Keratinocyte (primary cell): ENCODE measurements at regions not wholly inside any gene's neighbourhood (a gene's known extent, or its start where the extent isn't known, plus 50 kb on each side); places are given as distances from the start of the nearest gene placed in this dataset.

ENCODE experiments used
- CTCF ChIP-seq, 3 experiments: IDR thresholded peaks in 1 of 3; conservative IDR thresholded peaks in 1 of 3; optimal IDR thresholded peaks in 1 of 3; 2 replicates in 2 of 3; 3 replicates in 1 of 3; pipeline versions ENCODE3 to v1.5.1; 2011; ENCODE audit warnings: low read length in 3 of 3, mild to moderate bottlenecking in 3 of 3, moderate library complexity in 2 of 3, control low read depth in 1 of 3, inconsistent platforms in 1 of 3; ENCODE audit not compliant: insufficient read depth in 2 of 3; ENCODE audit errors: extremely low read depth in 1 of 3
- EZH2 ChIP-seq: IDR thresholded peaks from one replicate; pipeline ENCODE4 v1.6.1; 2012; ENCODE audit warnings: inconsistent platforms, mild to moderate bottlenecking, low read length, moderate library complexity

DNA sequence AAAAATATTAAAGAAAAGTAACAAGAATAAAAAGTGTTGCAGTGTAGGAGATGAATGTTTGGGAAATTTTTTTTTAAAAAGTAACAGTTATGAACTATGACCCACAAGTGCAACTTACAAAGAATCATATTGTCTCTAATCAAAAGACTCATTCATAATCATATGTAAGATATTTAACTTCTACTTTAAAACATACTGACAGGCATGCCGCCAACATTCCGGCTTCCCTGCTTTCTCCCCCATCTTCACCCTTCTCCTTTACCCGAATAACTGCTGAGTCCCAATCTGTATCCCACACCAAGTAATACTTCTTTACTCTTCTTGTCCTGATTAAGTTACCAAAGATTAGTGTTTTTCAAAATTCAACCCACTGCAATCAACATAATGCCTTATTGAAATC lies 598.8 kb upstream of the FRG1 start:
- no peak for TF ChIP-seq CTCF (optimal IDR thresholded peaks at IDR 0.05 in 1 of 3, IDR thresholded peaks at IDR 0.05 in 1 of 3, conservative IDR thresholded peaks at IDR 0.05 in 1 of 3; ENCODE audit: extremely low read depth in 1 of 3, insufficient read depth in 2 of 3, low read length in 3 of 3)
- no peak for TF ChIP-seq EZH2
